ENCODE measurements at regions not wholly inside any gene's neighbourhood (a gene's known extent, or its start where the extent isn't known, plus 50 kb on each side); places are given as distances from the start of the nearest gene placed in this dataset.

DNA sequence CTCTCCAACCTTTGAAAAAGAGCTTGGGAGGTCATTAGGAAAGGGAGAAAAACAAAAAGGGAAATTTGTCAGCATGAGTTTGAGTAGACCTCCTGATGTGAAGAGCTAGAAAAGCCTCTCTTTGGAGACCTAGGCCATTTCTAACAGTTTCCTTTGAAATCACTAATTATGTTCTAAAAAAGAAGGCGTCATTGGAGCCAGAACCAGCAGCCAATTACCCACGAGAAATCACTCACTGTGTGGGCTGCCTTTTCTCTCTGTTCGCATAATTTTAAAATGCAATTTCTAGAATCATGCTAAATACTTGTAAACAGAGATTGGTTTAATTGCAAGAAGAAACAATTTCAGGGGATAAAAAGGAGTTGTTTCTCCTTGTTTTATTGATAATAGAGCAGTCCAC, 246.3 kb upstream of the GATB start:
- intact Hi-C loops (cut with micrococcal nuclease), result no loop called here
- CTCF ChIA-PET, result interaction anchor here (0.5 to 1.3 kb wide), 4 partner anchors 10 to 481 kb away, joined by 3 to 7 read pairs (median 4); no protein-coding TSS in a partner anchor
- H3K4me3 Mint-ChIP-seq (ENCODE audit: unreplicated experiment), result no peak overlapping the region
- no peak for DNase-seq (ENCODE audit: unreplicated experiment)
- H3K27ac Mint-ChIP-seq (ENCODE audit: low read depth, unreplicated experiment), result no peak overlapping the region
- POLR2A ChIA-PET, result interaction anchor here (0.7 kb wide), 1 partner anchor 252 kb away, joined by 3 read pairs; no protein-coding TSS in a partner anchor
- no TSS peak for BruUV-seq (replicated peaks)
- H3K9me3 Mint-ChIP-seq (ENCODE audit: unreplicated experiment), result no peaks in the 10 kb centered on the region
- TF ChIP-seq, protein P1, sequence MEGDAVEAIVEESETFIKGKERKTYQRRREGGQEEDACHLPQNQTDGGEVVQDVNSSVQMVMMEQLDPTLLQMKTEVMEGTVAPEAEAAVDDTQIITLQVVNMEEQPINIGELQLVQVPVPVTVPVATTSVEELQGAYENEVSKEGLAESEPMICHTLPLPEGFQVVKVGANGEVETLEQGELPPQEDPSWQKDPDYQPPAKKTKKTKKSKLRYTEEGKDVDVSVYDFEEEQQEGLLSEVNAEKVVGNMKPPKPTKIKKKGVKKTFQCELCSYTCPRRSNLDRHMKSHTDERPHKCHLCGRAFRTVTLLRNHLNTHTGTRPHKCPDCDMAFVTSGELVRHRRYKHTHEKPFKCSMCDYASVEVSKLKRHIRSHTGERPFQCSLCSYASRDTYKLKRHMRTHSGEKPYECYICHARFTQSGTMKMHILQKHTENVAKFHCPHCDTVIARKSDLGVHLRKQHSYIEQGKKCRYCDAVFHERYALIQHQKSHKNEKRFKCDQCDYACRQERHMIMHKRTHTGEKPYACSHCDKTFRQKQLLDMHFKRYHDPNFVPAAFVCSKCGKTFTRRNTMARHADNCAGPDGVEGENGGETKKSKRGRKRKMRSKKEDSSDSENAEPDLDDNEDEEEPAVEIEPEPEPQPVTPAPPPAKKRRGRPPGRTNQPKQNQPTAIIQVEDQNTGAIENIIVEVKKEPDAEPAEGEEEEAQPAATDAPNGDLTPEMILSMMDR (IDR thresholded peaks at IDR 0.05; ENCODE audit: unreplicated experiment), result no peak
- no peaks in the 10 kb centered on the region for H3K36me3 Mint-ChIP-seq (ENCODE audit: insufficient read depth, unreplicated experiment)
- no peaks in the 10 kb centered on the region for H3K4me1 Mint-ChIP-seq (ENCODE audit: insufficient read depth, unreplicated experiment)
- H3K27me3 Mint-ChIP-seq (ENCODE audit: insufficient read depth, unreplicated experiment), result peaks cover 29% of the 10 kb centered on the region

DNA sequence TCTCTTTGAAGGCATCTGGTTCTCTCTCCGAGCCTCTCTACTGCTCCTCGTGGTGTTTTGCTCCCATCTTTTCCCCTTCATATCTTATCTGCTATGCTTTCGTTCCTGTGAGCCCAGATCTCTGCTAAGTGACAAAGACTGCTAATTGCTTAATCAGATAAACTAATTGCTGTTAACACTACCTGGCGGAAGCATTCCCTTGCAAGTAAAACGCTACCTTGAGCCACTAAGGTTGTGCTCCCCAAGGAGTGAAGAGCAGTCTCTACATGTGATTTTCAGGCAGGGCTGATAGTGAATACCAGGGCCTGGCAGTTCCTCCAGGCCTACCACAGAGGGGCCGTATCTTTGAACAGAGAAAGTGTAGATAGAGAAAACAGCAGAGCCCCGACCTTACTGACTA, 244.0 kb upstream of the GATB start:
- TF ChIP-seq, protein P1 (IDR thresholded peaks at IDR 0.05; ENCODE audit: unreplicated experiment), result no peak
- Mint-ChIP-seq H3K27me3 (ENCODE audit: insufficient read depth, unreplicated experiment) (peaks cover 7% of the 10 kb centered on the region), H3K4me3 (ENCODE audit: unreplicated experiment) (no peak overlapping the region), H3K9me3 (ENCODE audit: unreplicated experiment) (no peaks in the 10 kb centered on the region), H3K27ac (ENCODE audit: low read depth, unreplicated experiment) (no peak overlapping the region), H3K36me3 (ENCODE audit: insufficient read depth, unreplicated experiment) (no peaks in the 10 kb centered on the region), H3K4me1 (ENCODE audit: insufficient read depth, unreplicated experiment) (no peaks in the 10 kb centered on the region)
- no TSS peak for BruUV-seq (replicated peaks)
- no peak for DNase-seq (ENCODE audit: unreplicated experiment)
- POLR2A ChIA-PET, result no interaction called here
- intact Hi-C loops (cut with micrococcal nuclease), result no loop called here
- CTCF ChIA-PET, result no interaction called here

DNA sequence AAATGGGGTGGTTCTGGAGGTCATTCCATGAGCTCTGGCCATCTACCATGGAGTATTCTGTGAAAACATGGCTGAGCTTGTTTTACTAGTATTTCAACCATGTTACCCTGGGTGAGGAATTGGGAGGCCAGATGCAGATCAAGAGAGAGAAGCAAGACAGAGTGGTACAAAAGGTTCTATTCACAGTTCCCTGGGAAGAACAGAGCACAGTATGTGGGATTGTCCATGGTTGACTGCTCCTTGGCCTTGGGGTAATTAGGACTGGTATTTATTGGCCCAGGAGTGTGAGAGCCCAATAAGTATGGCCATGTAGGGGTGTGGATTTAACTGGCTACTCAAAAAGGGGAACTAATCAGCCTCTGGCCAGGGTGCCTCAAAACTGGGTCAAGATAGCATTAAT, 239.7 kb upstream of the GATB start:
- intact Hi-C loops (cut with micrococcal nuclease), result no loop called here
- DNase-seq (ENCODE audit: unreplicated experiment), result no peak
- H3K4me1 Mint-ChIP-seq (ENCODE audit: insufficient read depth, unreplicated experiment), result no peaks in the 10 kb centered on the region
- CTCF ChIA-PET, result interaction anchor here (0.6 kb wide), 1 partner anchor 288 kb away, joined by 3 read pairs; no protein-coding TSS in a partner anchor
- no peak overlapping the region for H3K4me3 Mint-ChIP-seq (ENCODE audit: unreplicated experiment)
- no peaks in the 10 kb centered on the region for H3K36me3 Mint-ChIP-seq (ENCODE audit: insufficient read depth, unreplicated experiment)
- TF ChIP-seq, protein P1 (IDR thresholded peaks at IDR 0.05; ENCODE audit: unreplicated experiment), result no peak
- POLR2A ChIA-PET, result interaction anchor here (1.1 kb wide), 1 partner anchor 9 kb away, joined by 3 read pairs; no protein-coding TSS in a partner anchor
- peaks cover 7% of the 10 kb centered on the region for H3K27me3 Mint-ChIP-seq (ENCODE audit: insufficient read depth, unreplicated experiment)
- no peak overlapping the region for H3K27ac Mint-ChIP-seq (ENCODE audit: low read depth, unreplicated experiment)
- no peaks in the 10 kb centered on the region for H3K9me3 Mint-ChIP-seq (ENCODE audit: unreplicated experiment)
- BruUV-seq (replicated peaks), result no TSS peak

DNA sequence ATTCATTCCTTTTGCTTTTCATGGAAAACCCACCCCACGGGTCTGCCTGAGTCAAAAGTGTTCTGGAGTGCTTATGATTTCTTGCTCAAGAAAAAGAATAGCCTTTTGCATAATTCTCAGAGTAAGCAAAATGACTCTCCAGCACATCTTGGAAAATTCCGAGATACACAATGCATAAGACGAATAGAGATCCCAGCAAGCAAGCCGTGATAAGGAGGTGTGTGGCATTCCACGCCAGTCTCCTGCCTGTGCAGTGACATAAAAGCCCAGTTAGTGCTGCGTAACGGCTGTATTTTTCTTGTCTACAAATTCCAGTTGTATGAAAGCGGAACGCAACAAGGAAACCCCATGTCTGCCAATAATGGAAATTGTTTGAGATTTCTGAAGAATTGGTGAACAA, 237.9 kb upstream of the GATB start:
- CTCF ChIA-PET, result no interaction called here
- no peak for DNase-seq (ENCODE audit: unreplicated experiment)
- TF ChIP-seq, protein P1 (IDR thresholded peaks at IDR 0.05; ENCODE audit: unreplicated experiment), result no peak

More for the DNA sequence above, 237.9 kb upstream of the GATB start:
- no TSS peak for BruUV-seq (replicated peaks)
- no peaks in the 10 kb centered on the region for H3K4me1 Mint-ChIP-seq (ENCODE audit: insufficient read depth, unreplicated experiment)
- H3K36me3 Mint-ChIP-seq (ENCODE audit: insufficient read depth, unreplicated experiment), result no peaks in the 10 kb centered on the region
- H3K27ac Mint-ChIP-seq (ENCODE audit: low read depth, unreplicated experiment), result no peak overlapping the region
- POLR2A ChIA-PET, result no interaction called here
- no peak overlapping the region for H3K4me3 Mint-ChIP-seq (ENCODE audit: unreplicated experiment)
- H3K27me3 Mint-ChIP-seq (ENCODE audit: insufficient read depth, unreplicated experiment), result no peaks in the 10 kb centered on the region
- intact Hi-C loops (cut with micrococcal nuclease), result no loop called here
- no peaks in the 10 kb centered on the region for H3K9me3 Mint-ChIP-seq (ENCODE audit: unreplicated experiment)

Measured in MCF 10A (cell line).